ENCODE measurements at regions not wholly inside any gene's neighbourhood (a gene's known extent, or its start where the extent isn't known, plus 50 kb on each side); places are given as distances from the start of the nearest gene placed in this dataset.

DNA sequence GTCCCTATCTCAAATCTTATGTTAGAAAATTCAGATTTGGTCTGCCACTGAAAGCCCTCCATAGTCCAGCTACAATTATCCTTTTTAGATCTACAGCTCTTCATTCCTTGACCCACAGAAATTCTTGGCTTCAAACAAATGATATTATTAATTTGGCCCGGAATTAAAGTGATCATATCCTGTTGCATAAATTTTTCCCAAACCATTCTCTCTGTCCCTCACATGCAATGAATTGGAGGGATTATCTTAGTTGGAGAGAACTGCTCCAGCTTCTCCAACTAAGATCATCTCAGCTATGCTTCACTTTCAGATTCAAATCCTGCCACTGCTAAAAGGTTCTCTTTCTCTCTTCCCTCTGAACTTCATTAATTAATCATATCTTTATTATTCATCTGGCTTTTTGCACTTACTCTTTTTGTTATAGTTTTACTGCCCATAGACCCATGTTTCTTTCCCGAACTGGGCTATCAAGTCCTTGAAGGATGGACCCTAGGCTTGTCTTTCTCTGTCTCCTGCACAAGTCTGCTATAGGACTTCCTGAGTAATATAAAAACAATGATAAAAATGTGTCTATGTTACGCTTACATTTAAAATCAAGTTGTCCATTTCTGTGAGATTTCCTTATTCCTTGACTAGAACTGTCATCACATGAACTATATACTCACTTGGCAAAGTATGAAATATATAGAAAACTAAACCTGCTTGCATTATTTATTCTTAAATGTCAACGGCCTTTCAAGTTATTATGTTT lies 493.9 kb upstream of the MARCKS start:
- TF ChIP-seq, protein P1, sequence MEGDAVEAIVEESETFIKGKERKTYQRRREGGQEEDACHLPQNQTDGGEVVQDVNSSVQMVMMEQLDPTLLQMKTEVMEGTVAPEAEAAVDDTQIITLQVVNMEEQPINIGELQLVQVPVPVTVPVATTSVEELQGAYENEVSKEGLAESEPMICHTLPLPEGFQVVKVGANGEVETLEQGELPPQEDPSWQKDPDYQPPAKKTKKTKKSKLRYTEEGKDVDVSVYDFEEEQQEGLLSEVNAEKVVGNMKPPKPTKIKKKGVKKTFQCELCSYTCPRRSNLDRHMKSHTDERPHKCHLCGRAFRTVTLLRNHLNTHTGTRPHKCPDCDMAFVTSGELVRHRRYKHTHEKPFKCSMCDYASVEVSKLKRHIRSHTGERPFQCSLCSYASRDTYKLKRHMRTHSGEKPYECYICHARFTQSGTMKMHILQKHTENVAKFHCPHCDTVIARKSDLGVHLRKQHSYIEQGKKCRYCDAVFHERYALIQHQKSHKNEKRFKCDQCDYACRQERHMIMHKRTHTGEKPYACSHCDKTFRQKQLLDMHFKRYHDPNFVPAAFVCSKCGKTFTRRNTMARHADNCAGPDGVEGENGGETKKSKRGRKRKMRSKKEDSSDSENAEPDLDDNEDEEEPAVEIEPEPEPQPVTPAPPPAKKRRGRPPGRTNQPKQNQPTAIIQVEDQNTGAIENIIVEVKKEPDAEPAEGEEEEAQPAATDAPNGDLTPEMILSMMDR (IDR thresholded peaks at IDR 0.05; ENCODE audit: insufficient read depth, low read depth, low read length), result no peak
- Histone ChIP-seq H3K27me3 (ENCODE audit: control insufficient read depth, insufficient read depth, low read length) (no peaks in the 10 kb centered on the region), H3K36me3 (ENCODE audit: control insufficient read depth, insufficient read depth, low read length) (no peaks in the 10 kb centered on the region), H3K4me3 (ENCODE audit: low read depth, low read length) (no peak overlapping the region)
- ChIA-PET CTCF (interaction anchor here (1.2 kb wide), 1 partner anchor 10 kb away, joined by 4 read pairs; no protein-coding TSS in a partner anchor), POLR2A (no interaction called here)
- DNase-seq (ENCODE audit: low read depth), result no peak

DNA sequence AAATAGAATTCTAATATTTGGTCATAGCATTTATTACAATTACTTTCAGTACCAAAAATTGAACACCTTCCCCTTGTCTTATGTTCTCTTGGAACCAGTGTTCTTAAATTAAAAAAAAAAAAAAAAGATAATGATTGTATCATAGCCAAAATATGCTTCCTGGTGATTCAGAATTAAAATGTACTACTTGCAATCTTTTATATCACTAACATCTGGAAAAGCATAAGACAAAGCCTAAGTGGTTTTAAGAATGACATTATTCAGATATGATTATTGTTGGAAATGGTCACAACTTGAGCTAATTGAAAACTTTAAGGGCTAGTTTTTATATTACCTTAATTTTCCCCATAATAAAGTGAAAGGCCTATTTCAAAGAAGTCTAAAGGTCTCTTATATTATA lies 493.3 kb upstream of the MARCKS start:
- Histone ChIP-seq H3K27me3 (ENCODE audit: control insufficient read depth, insufficient read depth, low read length) (no peaks in the 10 kb centered on the region), H3K36me3 (ENCODE audit: control insufficient read depth, insufficient read depth, low read length) (no peaks in the 10 kb centered on the region), H3K4me3 (ENCODE audit: low read depth, low read length) (no peak overlapping the region)
- TF ChIP-seq, protein P1 (IDR thresholded peaks at IDR 0.05; ENCODE audit: insufficient read depth, low read depth, low read length), result no peak
- no peak for DNase-seq (ENCODE audit: low read depth)
- ChIA-PET POLR2A (no interaction called here), CTCF (interaction anchor here (1.0 kb wide), 1 partner anchor 12 kb away, joined by 4 read pairs; no protein-coding TSS in a partner anchor)

DNA sequence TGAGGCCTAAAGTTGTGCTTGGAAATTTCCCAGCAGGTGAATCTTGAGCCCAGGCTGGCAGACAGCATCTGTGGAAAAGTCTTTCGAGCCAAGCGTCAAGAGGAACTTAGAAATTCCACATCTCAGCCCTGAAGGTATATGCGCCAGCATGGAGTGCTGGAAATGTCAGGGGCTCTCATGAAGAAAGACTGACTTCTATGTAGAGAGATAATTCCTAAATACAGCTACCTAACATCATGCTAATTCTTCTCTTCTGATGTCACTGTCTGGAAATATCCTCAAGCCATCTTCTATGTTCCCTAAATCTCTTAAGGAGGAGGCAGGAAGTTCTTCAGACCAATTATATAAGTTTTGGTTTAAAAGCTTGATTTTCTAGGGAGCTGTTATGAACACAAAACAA lies 492.4 kb upstream of the MARCKS start:
- H3K27me3 ChIP-seq (ENCODE audit: control insufficient read depth, insufficient read depth, low read length), result no peaks in the 10 kb centered on the region
- no peaks in the 10 kb centered on the region for H3K36me3 ChIP-seq (ENCODE audit: control insufficient read depth, insufficient read depth, low read length)
- CTCF ChIA-PET, result interaction anchor here (0.6 to 1.3 kb wide), 3 partner anchors 11 to 265 kb away, joined by 3 to 4 read pairs (median 4); no protein-coding TSS in a partner anchor
- no peak overlapping the region for H3K4me3 ChIP-seq (ENCODE audit: low read depth, low read length)
- TF ChIP-seq, protein P1 (IDR thresholded peaks at IDR 0.05; ENCODE audit: insufficient read depth, low read depth, low read length), result no peak
- POLR2A ChIA-PET, result no interaction called here
- no peak for DNase-seq (ENCODE audit: low read depth)

DNA sequence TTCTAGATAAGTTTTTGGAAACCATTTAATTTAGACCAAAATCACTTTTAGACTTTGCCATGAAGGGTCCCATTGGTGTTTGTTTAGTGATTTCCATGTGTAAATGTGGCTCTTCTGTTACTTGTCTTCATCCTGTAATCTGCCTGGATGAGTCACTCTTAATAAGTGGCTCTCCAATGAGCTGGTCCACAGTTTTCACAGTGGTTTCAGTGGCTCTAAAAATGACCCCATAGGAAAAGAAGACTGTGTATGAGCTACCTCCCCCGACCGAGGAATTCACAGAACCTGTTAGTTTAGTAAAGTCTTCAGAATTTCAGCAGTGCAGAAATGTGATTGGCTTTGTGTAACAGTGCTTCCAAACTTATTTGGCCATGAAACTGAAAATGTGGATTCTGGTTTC lies 492.0 kb upstream of the MARCKS start:
- POLR2A ChIA-PET, result interaction anchor here (0.5 kb wide), 1 partner anchor 526 kb away, joined by 5 read pairs; no protein-coding TSS in a partner anchor
- Histone ChIP-seq H3K27me3 (ENCODE audit: control insufficient read depth, insufficient read depth, low read length) (no peaks in the 10 kb centered on the region), H3K36me3 (ENCODE audit: control insufficient read depth, insufficient read depth, low read length) (no peaks in the 10 kb centered on the region), H3K4me3 (ENCODE audit: low read depth, low read length) (no peak overlapping the region)
- TF ChIP-seq, protein P1 (IDR thresholded peaks at IDR 0.05; ENCODE audit: insufficient read depth, low read depth, low read length), result no peak
- CTCF ChIA-PET, result interaction anchor here (0.6 to 1.3 kb wide), 3 partner anchors 9 to 265 kb away, joined by 3 to 4 read pairs (median 4); no protein-coding TSS in a partner anchor
- no peak for DNase-seq (ENCODE audit: low read depth)

DNA sequence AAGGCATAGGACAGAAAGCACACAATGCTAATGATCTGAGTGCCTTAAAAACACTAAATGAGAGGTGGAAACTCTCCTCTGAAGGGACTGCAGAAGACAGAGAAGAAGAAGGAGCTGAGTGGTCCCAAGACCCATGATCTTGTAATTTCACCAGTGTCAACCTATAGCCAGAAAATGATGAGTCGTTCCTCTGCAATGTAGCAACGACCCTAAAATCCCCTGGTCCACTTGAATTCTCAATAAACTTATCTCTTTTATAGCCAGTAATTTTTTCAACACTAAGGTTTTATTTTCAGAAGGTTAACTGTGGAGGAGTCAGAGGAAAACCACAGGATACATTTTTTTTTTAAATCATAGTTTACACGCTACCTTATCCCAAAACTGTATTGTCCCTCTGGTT lies 490.6 kb upstream of the MARCKS start:
- POLR2A ChIA-PET, result no interaction called here
- Histone ChIP-seq H3K4me3 (ENCODE audit: low read depth, low read length) (no peak overlapping the region), H3K36me3 (ENCODE audit: control insufficient read depth, insufficient read depth, low read length) (no peaks in the 10 kb centered on the region), H3K27me3 (ENCODE audit: control insufficient read depth, insufficient read depth, low read length) (no peaks in the 10 kb centered on the region)
- CTCF ChIA-PET, result interaction anchor here (1.3 kb wide), 1 partner anchor 8 kb away, joined by 4 read pairs; no protein-coding TSS in a partner anchor
- DNase-seq (ENCODE audit: low read depth), result no peak
- TF ChIP-seq, protein P1 (IDR thresholded peaks at IDR 0.05; ENCODE audit: insufficient read depth, low read depth, low read length), result no peak

Data from BJ (cell line).